ELF-1 (cell line): ENCODE measurements at regions not wholly inside any gene's neighbourhood (a gene's known extent, or its start where the extent isn't known, plus 50 kb on each side); places are given as distances from the start of the nearest gene placed in this dataset.

ENCODE experiments used
- DNase-seq: peaks from one replicate; pipeline ENCODE4 v3.0.0-alpha.2; 2016; ENCODE audit warnings: low read depth, low spot score

DNA sequence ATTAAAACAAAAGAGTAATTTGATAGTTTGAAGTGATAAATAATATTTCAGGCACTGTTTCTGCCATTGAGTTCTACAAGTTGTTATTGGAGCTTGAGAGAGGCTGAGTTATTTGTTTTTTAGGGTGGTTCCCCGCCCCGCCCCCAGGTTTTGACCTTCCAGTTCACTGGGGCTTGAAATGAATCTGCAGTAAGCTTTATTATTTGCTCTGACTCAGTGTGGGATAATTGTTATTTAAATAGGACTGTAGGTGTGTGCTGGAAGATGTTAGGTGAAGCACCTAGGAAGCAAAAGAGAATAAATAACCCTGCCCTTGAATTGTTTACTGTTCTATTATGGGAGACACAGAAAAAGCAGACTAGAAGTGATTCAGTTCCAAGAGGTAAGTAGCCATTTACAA, 81.2 kb upstream of the KCNIP4 start:
- no peak for DNase-seq

DNA sequence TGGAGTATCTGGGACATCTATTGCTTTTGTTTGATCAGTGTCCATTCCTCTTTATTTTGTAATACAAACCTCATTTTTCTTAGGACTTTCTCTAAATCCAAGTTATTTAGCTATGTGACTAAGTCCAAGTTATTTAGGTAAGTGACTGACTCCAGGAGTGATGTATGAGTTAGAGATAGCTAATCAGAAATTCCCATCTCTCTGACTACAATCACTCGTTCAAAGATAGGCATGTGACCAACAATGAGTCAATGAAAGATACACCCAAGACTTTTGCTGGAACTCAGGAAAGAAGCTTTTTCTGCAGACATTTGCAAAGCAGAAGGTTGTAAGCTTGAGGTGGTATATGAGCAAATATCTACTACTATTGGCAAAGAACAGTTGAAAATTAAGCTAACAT, 72.5 kb upstream of the KCNIP4 start:
- DNase-seq, result no peak

DNA sequence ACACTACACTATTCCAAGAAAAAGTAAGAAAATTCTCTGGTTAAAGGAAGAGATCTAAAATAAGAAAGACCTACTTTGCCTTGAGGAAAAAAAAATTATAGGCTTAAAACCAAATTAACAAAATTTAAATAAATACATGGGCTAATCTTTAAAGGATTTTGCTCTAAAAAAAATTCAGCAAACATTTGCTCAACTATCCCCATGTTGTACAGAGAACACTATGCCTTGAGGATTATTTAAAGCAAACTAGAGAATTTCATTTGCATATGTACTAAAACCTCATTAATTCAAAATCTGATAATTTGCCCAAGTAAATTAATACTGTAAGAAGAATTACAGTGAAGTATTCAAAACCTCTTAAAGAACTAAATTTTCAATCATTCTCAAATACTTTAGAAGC, 71.6 kb upstream of the KCNIP4 start:
- no peak for DNase-seq

DNA sequence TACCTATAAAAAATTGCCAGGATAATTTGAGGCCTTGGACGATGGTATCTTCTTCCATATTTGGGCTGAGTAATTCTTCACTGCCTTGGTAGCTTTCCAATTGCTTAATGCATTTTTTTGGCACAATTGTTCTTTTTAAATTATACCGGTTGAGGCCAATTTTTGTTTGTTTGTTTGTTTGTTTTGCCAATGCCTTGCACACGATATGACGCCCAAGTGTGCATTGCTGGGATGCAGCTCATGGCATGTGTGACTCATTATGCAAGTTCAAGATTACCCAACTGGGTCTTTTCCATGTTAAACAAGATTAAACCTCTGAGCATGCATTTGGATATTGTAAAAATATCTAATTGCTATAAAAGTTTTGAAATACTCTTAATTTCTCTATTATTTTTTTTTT, 71.1 kb upstream of the KCNIP4 start:
- no peak for DNase-seq

DNA sequence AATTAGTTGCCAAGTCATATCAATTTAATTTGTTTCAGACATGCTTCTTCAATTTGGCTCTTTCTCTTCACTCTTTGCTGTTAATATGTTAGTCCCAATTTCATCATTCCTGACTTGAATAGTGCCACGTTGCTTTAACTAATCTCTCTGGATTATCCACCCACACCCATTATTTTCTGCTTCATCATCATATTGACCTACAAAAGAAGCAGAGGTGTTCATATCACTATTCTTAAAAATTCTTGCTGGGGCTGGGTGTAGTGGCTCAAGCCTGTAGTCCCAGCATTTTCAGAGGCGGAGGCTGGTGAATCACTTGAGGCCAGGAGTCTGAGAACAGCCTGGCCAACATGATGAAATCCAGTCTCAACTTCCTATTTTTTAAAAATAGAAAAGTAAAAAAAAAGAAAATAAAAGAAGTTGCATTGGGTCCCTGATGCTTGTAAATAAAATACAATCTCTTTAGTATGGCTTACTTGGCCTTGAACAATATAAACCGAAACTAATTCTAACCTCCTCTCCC, 65.7 kb upstream of the KCNIP4 start:
- no peak for DNase-seq

DNA sequence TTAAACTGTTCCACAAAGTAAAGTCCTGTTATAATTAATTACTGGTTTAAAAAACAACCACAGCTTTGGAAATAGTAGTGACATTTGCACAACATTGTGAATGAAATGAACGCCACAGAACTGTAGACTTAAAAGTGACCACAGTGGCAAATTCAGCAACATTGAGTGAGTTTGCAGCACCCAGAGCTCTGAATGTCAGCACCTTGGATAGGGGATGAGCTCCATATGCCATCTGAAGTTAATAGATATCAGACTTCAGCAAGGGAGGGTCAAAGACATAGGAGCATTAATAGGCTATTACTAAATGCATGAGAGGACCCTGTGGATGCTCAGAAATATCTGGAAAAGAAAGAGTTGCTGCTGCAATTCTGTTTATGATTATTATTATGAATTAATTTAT, 55.3 kb upstream of the KCNIP4 start:
- DNase-seq, result no peak
